HL-60/S4 (cell line): ENCODE measurements at regions not wholly inside any gene's neighbourhood (a gene's known extent, or its start where the extent isn't known, plus 50 kb on each side); places are given as distances from the start of the nearest gene placed in this dataset.

ENCODE experiments used
- in situ Hi-C: fragments of 300-500 bp; cut with MboI; formaldehyde crosslinking; loops from 2 replicates; pipeline ENCODE4 v1.14.3; 2022; ENCODE audit warnings: low sequenced_read_pairs

- in situ Hi-C loops, result no loop called here
These were observed 272.7 kb upstream of the FOXQ1 start for GRCh38 chr6:1039191-1039590.

GRCh38 chr6:1037430-1038202, 274.3 kb upstream of the FOXQ1 start:
- in situ Hi-C loops, result no loop called here

- in situ Hi-C loops, result no loop called here
These were observed 276.5 kb upstream of the FOXQ1 start for GRCh38 chr6:1035401-1035800.

GRCh38 chr6:1031720-1032119, 280.2 kb upstream of the FOXQ1 start:
- in situ Hi-C loops, result no loop called here

GRCh38 chr6:1029141-1029540, 282.8 kb upstream of the FOXQ1 start:
- in situ Hi-C loops, result no loop called here

GRCh38 chr6:1028723-1029122, 283.2 kb upstream of the FOXQ1 start:
- in situ Hi-C loops, result no loop called here

- in situ Hi-C loops, result no loop called here
These were observed 283.9 kb upstream of the FOXQ1 start for GRCh38 chr6:1027795-1028569.

- in situ Hi-C loops, result no loop called here
These were observed 284.6 kb upstream of the FOXQ1 start for GRCh38 chr6:1027109-1027794.

GRCh38 chr6:1025821-1026220, 286.1 kb upstream of the FOXQ1 start:
- in situ Hi-C loops, result no loop called here

- in situ Hi-C loops, result no loop called here
These were observed 287.3 kb upstream of the FOXQ1 start for GRCh38 chr6:1024587-1024986.

GRCh38 chr6:1024161-1024560, 287.7 kb upstream of the FOXQ1 start:
- in situ Hi-C loops, result no loop called here

- in situ Hi-C loops, result no loop called here
These were observed 288.7 kb upstream of the FOXQ1 start for GRCh38 chr6:1023229-1023628.

- in situ Hi-C loops, result no loop called here
These were observed 289.2 kb upstream of the FOXQ1 start for GRCh38 chr6:1022719-1023118.

- in situ Hi-C loops, result no loop called here
These were observed 291.1 kb upstream of the FOXQ1 start for GRCh38 chr6:1020837-1021236.

GRCh38 chr6:1020133-1020532, 291.8 kb upstream of the FOXQ1 start:
- in situ Hi-C loops, result no loop called here

- in situ Hi-C loops, result no loop called here
These were observed 293.9 kb upstream of the FOXQ1 start for GRCh38 chr6:1018041-1018440.

- in situ Hi-C loops, result no loop called here
These were observed 295.3 kb upstream of the FOXQ1 start for GRCh38 chr6:1016329-1017302.

- in situ Hi-C loops, result no loop called here
These were observed 296.1 kb upstream of the FOXQ1 start for GRCh38 chr6:1015825-1016224.

- in situ Hi-C loops, result no loop called here
These were observed 297.5 kb upstream of the FOXQ1 start for GRCh38 chr6:1014431-1014807.

GRCh38 chr6:1013656-1014430, 298.1 kb upstream of the FOXQ1 start:
- in situ Hi-C loops, result no loop called here
